H1 (cell line): ENCODE measurements at regions not wholly inside any gene's neighbourhood (a gene's known extent, or its start where the extent isn't known, plus 50 kb on each side); places are given as distances from the start of the nearest gene placed in this dataset.

Experiments
- CTCF ChIA-PET: fragments of 300-600 bp; sonication (Branson Sonifier 250); formaldehyde crosslinking; loops from one replicate; lab custom pipeline; 2021; ENCODE audit not compliant: partially characterized antibody; lab: Charles Lee
- POLR2A ChIA-PET: fragments of 300-600 bp; sonication (Branson Sonifier 250); formaldehyde crosslinking; loops from one replicate; lab custom pipeline; 2021; ENCODE audit warnings: inconsistent platforms; ENCODE audit not compliant: partially characterized antibody; lab: Charles Lee
- DNase-seq, 2 experiments: peaks; one replicate each; pipeline versions ENCODE4 v3.0.0 to v3.0.0-alpha.2; 2010 to 2022; ENCODE audit warnings: low spot score in 2 of 2, low read depth in 1 of 2, mixed read lengths in 1 of 2
- FAIRE-seq: peaks from 2 replicates; lab custom pipeline; 2011; peaks lifted over from hg19 to GRCh38; lab: Jason Lieb, UNC
- H2AFZ ChIP-seq: 2 replicates; pipeline ENCODE4 v1.8.1; 2012; ENCODE audit warnings: low read length, inconsistent platforms
- H2AK5ac ChIP-seq: 2 replicates; pipeline ENCODE4 v1.6.1; 2013; ENCODE audit warnings: low read depth, low read length
- H2BK120ac ChIP-seq: replicated peaks from 2 replicates; pipeline ENCODE3; 2013; ENCODE audit warnings: low read depth, low read length, inconsistent platforms
- H2BK12ac ChIP-seq: 2 replicates; pipeline ENCODE4 v1.6.1; 2013; ENCODE audit warnings: low read depth, low read length
- H2BK15ac ChIP-seq: 2 replicates; pipeline ENCODE4 v1.6.1; 2013; ENCODE audit warnings: low read length
- H2BK20ac ChIP-seq: 2 replicates; pipeline ENCODE4 v1.6.1; 2013; ENCODE audit warnings: low read length
- H2BK5ac ChIP-seq: 2 replicates; pipeline ENCODE4 v1.6.1; 2013; ENCODE audit warnings: low read depth, low read length
- H3K14ac ChIP-seq: 2 replicates; pipeline ENCODE4 v1.6.1; 2013; ENCODE audit warnings: inconsistent platforms; ENCODE audit not compliant: insufficient read length
- H3K18ac ChIP-seq: 2 replicates; pipeline ENCODE4 v1.6.1; 2013; ENCODE audit warnings: low read length; ENCODE audit errors: extremely low read depth
- H3K23ac ChIP-seq: 2 replicates; pipeline ENCODE4 v1.6.1; 2013; ENCODE audit warnings: inconsistent platforms; ENCODE audit not compliant: insufficient read length
- H3K23me2 ChIP-seq: 2 replicates; pipeline ENCODE4 v1.6.1; 2013; ENCODE audit warnings: low read depth, low read length
- H3K27ac ChIP-seq: 2 replicates; pipeline ENCODE4 v1.6.1; 2011; ENCODE audit warnings: low read depth, low read length, inconsistent platforms
- H3K27me3 ChIP-seq, 4 experiments: replicated peaks in 1 of 4; 1 replicate in 1 of 4; 2 replicates in 3 of 4; pipeline versions ENCODE4 v1.6.1 to v1.8.1; 2011 to 2013; ENCODE audit warnings: low read length in 3 of 4, mild to moderate bottlenecking in 3 of 4, inconsistent platforms in 2 of 4, mixed read lengths in 2 of 4, moderate library complexity in 1 of 4; ENCODE audit not compliant: control insufficient read depth in 3 of 4, insufficient read depth in 3 of 4; ENCODE audit errors: extremely low read depth in 1 of 4
- H3K36me3 ChIP-seq, 4 experiments: 2 replicates each; pipeline versions ENCODE4 v1.6.1 to v1.8.1; 2011 to 2013; ENCODE audit warnings: mild to moderate bottlenecking in 4 of 4, low read length in 3 of 4, moderate library complexity in 2 of 4, control low read depth in 1 of 4, inconsistent platforms in 1 of 4; ENCODE audit not compliant: insufficient read depth in 4 of 4, control insufficient read depth in 2 of 4
- H3K4ac ChIP-seq: replicated peaks from 2 replicates; pipeline ENCODE3; 2013; ENCODE audit warnings: low read length, low read depth, mixed read lengths, inconsistent platforms; ENCODE audit not compliant: insufficient read length
- H3K4me1 ChIP-seq, 4 experiments: replicated peaks in 1 of 4; 1 replicate in 1 of 4; 2 replicates in 3 of 4; pipeline versions ENCODE4 v1.6.1 to v1.8.1; 2011 to 2013; ENCODE audit warnings: low read length in 3 of 4, inconsistent platforms in 2 of 4, mixed read lengths in 1 of 4; ENCODE audit not compliant: insufficient read depth in 4 of 4, control insufficient read depth in 3 of 4
- H3K4me2 ChIP-seq, 2 experiments: 2 replicates each; pipeline versions ENCODE4 v1.6.1 to v1.8.1; 2011 to 2013; ENCODE audit warnings: low read depth in 2 of 2, low read length in 2 of 2, control low read depth in 1 of 2, inconsistent platforms in 1 of 2, mild to moderate bottlenecking in 1 of 2; ENCODE audit not compliant: insufficient read depth in 1 of 2
- H3K4me3 ChIP-seq, 4 experiments: fragments of 200-600, 300-600 bp in 1 of 4; sonication (generic), shearing (Covaris generic), sonication (Bioruptor Twin) in 1 of 4; 2 replicates each; pipeline versions ENCODE4 v1.5.1 to v1.8.1; 2011 to 2016; ENCODE audit warnings: low read length in 4 of 4, low read depth in 3 of 4, control low read depth in 2 of 4, inconsistent platforms in 2 of 4, mild to moderate bottlenecking in 2 of 4, mixed read lengths in 1 of 4, moderate library complexity in 1 of 4; ENCODE audit not compliant: insufficient read depth in 2 of 4; ENCODE audit errors: extremely low read depth in 1 of 4
- H3K56ac ChIP-seq: replicated peaks from 2 replicates; pipeline ENCODE3; 2013; ENCODE audit warnings: low read depth, mild to moderate bottlenecking, mixed read lengths, low read length, inconsistent platforms; ENCODE audit not compliant: insufficient read length
- H3K79me1 ChIP-seq: 2 replicates; pipeline ENCODE4 v1.6.1; 2013; ENCODE audit warnings: low read depth, low read length, control low read depth
- H3K79me2 ChIP-seq, 2 experiments: 2 replicates each; pipeline versions ENCODE4 v1.6.1 to v1.8.1; 2012 to 2013; ENCODE audit warnings: low read length in 2 of 2, mild to moderate bottlenecking in 2 of 2, inconsistent platforms in 1 of 2; ENCODE audit not compliant: insufficient read depth in 2 of 2, control insufficient read depth in 1 of 2
- H3K9ac ChIP-seq, 4 experiments: replicated peaks in 1 of 4; 1 replicate in 1 of 4; 2 replicates in 3 of 4; pipeline versions ENCODE4 v1.6.1 to v1.8.1; 2011 to 2013; ENCODE audit warnings: low read depth in 3 of 4, low read length in 3 of 4, control low read depth in 2 of 4, mild to moderate bottlenecking in 2 of 4, moderate library complexity in 2 of 4, inconsistent platforms in 1 of 4; ENCODE audit errors: extremely low read depth in 1 of 4
- H3K9me3 ChIP-seq, 2 experiments: 2 replicates each; pipeline versions ENCODE4 v1.6.1 to v1.8.1; 2012 to 2013; ENCODE audit warnings: mild to moderate bottlenecking in 2 of 2, moderate library complexity in 2 of 2, control low read depth in 1 of 2, inconsistent platforms in 1 of 2, low read depth in 1 of 2, low read length in 1 of 2, mixed read lengths in 1 of 2; ENCODE audit not compliant: insufficient read depth in 2 of 2
- H4K20me1 ChIP-seq, 2 experiments: replicated peaks in 1 of 2; 2 replicates each; pipeline versions ENCODE3 to v1.8.1; 2011 to 2013; ENCODE audit warnings: inconsistent platforms in 2 of 2, low read length in 2 of 2, mild to moderate bottlenecking in 1 of 2; ENCODE audit not compliant: insufficient read depth in 2 of 2, control insufficient read depth in 1 of 2
- H4K5ac ChIP-seq: 2 replicates; pipeline ENCODE4 v1.6.1; 2013; ENCODE audit warnings: low read length, low read depth, mixed read lengths, inconsistent platforms; ENCODE audit not compliant: insufficient read length
- H4K8ac ChIP-seq: 2 replicates; pipeline ENCODE4 v1.8.0; 2013; ENCODE audit warnings: mild to moderate bottlenecking, moderate library complexity, low read length, inconsistent platforms; ENCODE audit not compliant: insufficient read depth; ENCODE audit errors: extremely low read depth
- H4K91ac ChIP-seq: replicated peaks from 2 replicates; pipeline ENCODE3; 2013; ENCODE audit warnings: low read length, mixed read lengths, inconsistent platforms; ENCODE audit not compliant: insufficient read length
- PHF8 ChIP-seq: fragments of 200-600 bp; sonication (generic); conservative IDR thresholded peaks from 2 replicates; pipeline ENCODE4 v1.7.1; 2012; ENCODE audit warnings: low read depth, mild to moderate bottlenecking, inconsistent platforms, low read length, moderate library complexity
- WGBS, 2 experiments: shearing (Covaris generic) in 1 of 2; methylation state at CpG; one replicate each; pipeline versions ENCODE4 v1.1.6 to v1.1.7; 2013 to 2015; ENCODE audit warnings: low lambda C conversion rate in 2 of 2, mixed read lengths in 2 of 2, inconsistent platforms in 1 of 2, low coverage in 1 of 2, missing lambda C conversion rate in 1 of 2; ENCODE audit not compliant: insufficient replicate concordance in 2 of 2, insufficient coverage in 1 of 2, insufficient read length in 1 of 2; ENCODE audit errors: extremely low coverage in 1 of 2, missing lambda C conversion rate in 1 of 2; 5-methylcytosine and 5-hydroxymethylcytosine counted together

DNA sequence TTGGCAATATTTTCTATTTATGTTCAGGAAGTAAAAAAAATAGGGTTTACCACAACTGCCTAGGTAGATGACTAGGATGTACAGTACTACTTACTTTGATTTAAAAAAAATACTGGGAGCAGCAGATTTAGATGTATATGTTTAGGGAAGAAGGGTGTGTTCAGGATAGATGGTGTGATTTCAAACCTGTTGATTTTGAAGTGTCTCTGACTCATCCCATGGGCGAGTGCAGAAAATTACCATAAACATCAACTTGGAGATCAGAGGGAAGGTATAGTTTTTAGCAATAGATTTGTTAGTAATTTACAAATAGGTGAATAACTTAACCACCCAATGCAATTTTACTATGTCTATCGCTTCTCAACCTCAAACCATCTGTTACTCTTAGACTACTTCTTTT is 214.8 kb downstream of the NDFIP2 start:
- no peak overlapping the region for H3K23ac ChIP-seq
- no peak for TF ChIP-seq PHF8
- H3K79me1 ChIP-seq: no peaks in the 10 kb centered on the region
- no peak overlapping the region for H3K4me3 ChIP-seq
- no peaks in the 10 kb centered on the region for H4K20me1 ChIP-seq
- no peak overlapping the region for H2BK20ac ChIP-seq
- no peak overlapping the region for H4K8ac ChIP-seq
- no peaks in the 10 kb centered on the region for H3K23me2 ChIP-seq
- no peaks in the 10 kb centered on the region for H3K4me1 ChIP-seq
- H2AFZ ChIP-seq: no peak overlapping the region
- no peak for FAIRE-seq
- no peaks in the 10 kb centered on the region for H3K9me3 ChIP-seq
- ChIA-PET CTCF (no interaction called here), POLR2A (no interaction called here)
- H3K79me2 ChIP-seq: no peaks in the 10 kb centered on the region
- H3K4ac ChIP-seq: no peak overlapping the region
- no peak overlapping the region for H2BK5ac ChIP-seq
- H2BK12ac ChIP-seq: no peak overlapping the region
- no peak overlapping the region for H3K14ac ChIP-seq
- no peak overlapping the region for H4K5ac ChIP-seq
- H3K56ac ChIP-seq: no peak overlapping the region
- no peak overlapping the region for H3K4me2 ChIP-seq
- no peaks in the 10 kb centered on the region for H3K27me3 ChIP-seq
- no peak overlapping the region for H2AK5ac ChIP-seq
- H3K27ac ChIP-seq: no peak overlapping the region
- no peak for DNase-seq
- H2BK120ac ChIP-seq: no peak overlapping the region
- no peak overlapping the region for H2BK15ac ChIP-seq
- 81% methylated on average over 2 of the region's 2 CpGs; no CpG with 5 or more reads in 1 of the 2 experiments for WGBS, 2 experiments
- no peaks in the 10 kb centered on the region for H3K36me3 ChIP-seq
- no peak overlapping the region for H4K91ac ChIP-seq
- H3K9ac ChIP-seq: no peak overlapping the region
- H3K18ac ChIP-seq: no peak overlapping the region
